IMR-90 (cell line): ENCODE measurements at regions not wholly inside any gene's neighbourhood (a gene's known extent, or its start where the extent isn't known, plus 50 kb on each side); places are given as distances from the start of the nearest gene placed in this dataset.

ENCODE experiments used
- ATAC-seq: fragments of 200-7000 bp; cut with Tn5 transposase; 2 replicates; pipeline ENCODE4 v1.9.1; 2020; ENCODE audit warnings: low read depth, mild to moderate bottlenecking, moderate library complexity
- BruUV-seq: library from RNA; stranded (reverse); fragments of 400-500 nt; replicated peaks from 2 replicates; lab custom pipeline; 2021; lab: Mats Ljungman, UMichigan
- CTCF ChIA-PET: fragments of 300-600 bp; formaldehyde crosslinking; extraction: SDS; loops from one replicate; lab custom pipeline; 2021; ENCODE audit warnings: antibody characterized with exemption; lab: Yijun Ruan, JAX
- POLR2A ChIA-PET: fragments of 300-600 bp; sonication (Branson Sonifier 250); formaldehyde crosslinking; loops from one replicate; lab custom pipeline; 2022; ENCODE audit warnings: antibody characterized with exemption; ENCODE audit not compliant: unreplicated experiment; lab: Charles Lee
- DNase-seq: peaks from one replicate; pipeline ENCODE4 v3.0.0; 2013
- H2AFZ ChIP-seq: replicated peaks from 2 replicates; pipeline ENCODE3; 2013; ENCODE audit warnings: low read length, mild to moderate bottlenecking; ENCODE audit not compliant: poor library complexity
- H2AK5ac ChIP-seq: 2 replicates; pipeline ENCODE4 v1.6.1; 2013; ENCODE audit warnings: low read depth, low read length, inconsistent platforms
- H2AK9ac ChIP-seq: replicated peaks from 2 replicates; pipeline ENCODE3; 2013; ENCODE audit warnings: mild to moderate bottlenecking, low read depth, low read length, moderate library complexity; ENCODE audit not compliant: poor library complexity
- H2BK120ac ChIP-seq: 2 replicates; pipeline ENCODE4 v1.6.1; 2013; ENCODE audit warnings: low read depth, low read length, inconsistent platforms
- H2BK15ac ChIP-seq: 3 replicates; pipeline ENCODE4 v1.6.1; 2013; ENCODE audit warnings: low read depth, low read length, inconsistent platforms
- H2BK20ac ChIP-seq: 2 replicates; pipeline ENCODE4 v1.6.1; 2013; ENCODE audit warnings: low read depth, mild to moderate bottlenecking, inconsistent platforms, low read length, moderate library complexity
- H2BK5ac ChIP-seq: 2 replicates; pipeline ENCODE4 v1.6.1; 2013; ENCODE audit warnings: mild to moderate bottlenecking, low read depth, low read length, inconsistent platforms; ENCODE audit not compliant: poor library complexity, severe bottlenecking
- H3K14ac ChIP-seq: replicated peaks from 2 replicates; pipeline ENCODE4 v1.6.1; 2013; ENCODE audit warnings: low read depth, low read length, inconsistent platforms
- H3K18ac ChIP-seq: 2 replicates; pipeline ENCODE4 v1.6.1; 2013; ENCODE audit warnings: low read depth, low read length, control low read depth
- H3K23ac ChIP-seq: 2 replicates; pipeline ENCODE4 v1.6.1; 2013; ENCODE audit warnings: low read depth, low read length, inconsistent platforms
- H3K27ac ChIP-seq: 2 replicates; pipeline ENCODE4 v1.5.1; 2013; ENCODE audit warnings: mild to moderate bottlenecking, control low read depth, low read length; ENCODE audit not compliant: insufficient read depth
- H3K27me3 ChIP-seq: 2 replicates; pipeline ENCODE4 v1.6.1; 2013; ENCODE audit warnings: low read length; ENCODE audit not compliant: control insufficient read depth, insufficient read depth
- H3K36me3 ChIP-seq: 2 replicates; pipeline ENCODE4 v1.6.1; 2013; ENCODE audit warnings: low read length, mixed read lengths; ENCODE audit not compliant: control insufficient read depth, insufficient read depth
- H3K4ac ChIP-seq: 2 replicates; pipeline ENCODE4 v1.6.1; 2013; ENCODE audit warnings: low read depth, low read length, inconsistent platforms
- H3K4me1 ChIP-seq: 2 replicates; pipeline ENCODE4 v1.6.1; 2013; ENCODE audit warnings: low read length, mixed read lengths; ENCODE audit not compliant: control insufficient read depth, insufficient read depth
- H3K4me2 ChIP-seq: 2 replicates; pipeline ENCODE4 v1.6.1; 2013; ENCODE audit warnings: low read depth, mild to moderate bottlenecking, control low read depth, low read length, moderate library complexity
- H3K4me3 ChIP-seq: 2 replicates; pipeline ENCODE4 v1.5.1; 2013; ENCODE audit warnings: low read depth, mild to moderate bottlenecking, control low read depth, low read length, moderate library complexity; ENCODE audit not compliant: insufficient read depth
- H3K56ac ChIP-seq: 2 replicates; pipeline ENCODE4 v1.6.1; 2013; ENCODE audit warnings: low read length, inconsistent platforms; ENCODE audit not compliant: insufficient read depth; ENCODE audit errors: extremely low read depth
- H3K79me1 ChIP-seq, 2 experiments: 2 replicates each; pipeline ENCODE4 v1.6.1; 2013; ENCODE audit warnings: low read length in 2 of 2, inconsistent platforms in 1 of 2, low read depth in 1 of 2
- H3K9ac ChIP-seq: 2 replicates; pipeline ENCODE4 v1.6.1; 2013; ENCODE audit warnings: low read depth, low read length, control low read depth
- H3K9me1 ChIP-seq: 2 replicates; pipeline ENCODE4 v1.6.1; 2013; ENCODE audit warnings: low read length, inconsistent platforms; ENCODE audit not compliant: insufficient read depth
- H3K9me3 ChIP-seq: 2 replicates; pipeline ENCODE4 v1.6.1; 2013; ENCODE audit warnings: low read length; ENCODE audit not compliant: control insufficient read depth, insufficient read depth
- H4K20me1 ChIP-seq: 2 replicates; pipeline ENCODE4 v1.6.1; 2013; ENCODE audit warnings: low read length, inconsistent platforms; ENCODE audit not compliant: insufficient read depth
- H4K5ac ChIP-seq: 2 replicates; pipeline ENCODE4 v1.6.1; 2013; ENCODE audit warnings: mild to moderate bottlenecking, low read depth, low read length, control low read depth
- H4K8ac ChIP-seq, 2 experiments: 2 replicates each; pipeline ENCODE4 v1.6.1; 2013; ENCODE audit warnings: low read depth in 2 of 2, low read length in 2 of 2, control low read depth in 1 of 2, inconsistent platforms in 1 of 2
- H4K91ac ChIP-seq: 2 replicates; pipeline ENCODE4 v1.6.1; 2013; ENCODE audit warnings: low read depth, low read length, inconsistent platforms; ENCODE audit not compliant: insufficient read depth
- BHLHE40 ChIP-seq: fragments of 150-350 bp; IDR thresholded peaks from 2 replicates; pipeline ENCODE4 v1.6.1; 2016; ENCODE audit warnings: mild to moderate bottlenecking, low read depth, low read length
- CEBPB ChIP-seq: IDR thresholded peaks from 2 replicates; pipeline ENCODE4 v1.6.1; 2012; ENCODE audit warnings: low read depth, low read length, improper control_type of control experiment
- FOS ChIP-seq: fragments of 150-350 bp; IDR thresholded peaks from 2 replicates; pipeline ENCODE4 v1.6.1; 2016; ENCODE audit warnings: low read depth, low read length
- MAFK ChIP-seq: IDR thresholded peaks from 2 replicates; pipeline ENCODE4 v1.6.1; 2012; ENCODE audit warnings: low read depth, low read length, improper control_type of control experiment
- MAZ ChIP-seq: IDR thresholded peaks from 2 replicates; pipeline ENCODE4 v1.6.1; 2012; ENCODE audit warnings: low read depth, mild to moderate bottlenecking, low read length, improper control_type of control experiment, moderate library complexity, borderline replicate concordance
- MXI1 ChIP-seq: IDR thresholded peaks from 2 replicates; pipeline ENCODE4 v1.6.1; 2012; ENCODE audit warnings: low read depth, mild to moderate bottlenecking, low read length, moderate library complexity, borderline replicate concordance
- POLR2A ChIP-seq: IDR thresholded peaks from 2 replicates; pipeline ENCODE4 v1.6.1; 2012; ENCODE audit warnings: mild to moderate bottlenecking, low read depth, low read length
- RAD21 ChIP-seq: IDR thresholded peaks from 2 replicates; pipeline ENCODE4 v1.6.1; 2012; ENCODE audit warnings: low read length, improper control_type of control experiment
- RCOR1 ChIP-seq: IDR thresholded peaks from 2 replicates; pipeline ENCODE4 v1.6.1; 2012; ENCODE audit warnings: mild to moderate bottlenecking, low read length, improper control_type of control experiment; ENCODE audit not compliant: insufficient replicate concordance
- RFX5 ChIP-seq: IDR thresholded peaks from 2 replicates; pipeline ENCODE4 v1.8.0; 2012; ENCODE audit warnings: low read depth, mild to moderate bottlenecking, low read length, moderate library complexity
- SMC3 ChIP-seq: fragments of 150-350 bp; IDR thresholded peaks from 2 replicates; pipeline ENCODE4 v1.6.1; 2016; ENCODE audit warnings: low read depth, mild to moderate bottlenecking, antibody characterized with exemption, low read length, moderate library complexity
- WGBS, 2 experiments: methylation state at CpG; one replicate each; pipeline versions ENCODE4 v1.1.5 to v1.1.7; 2013; ENCODE audit warnings: missing lambda C conversion rate in 2 of 2; ENCODE audit not compliant: insufficient read length in 1 of 2; ENCODE audit errors: extremely low coverage in 2 of 2; 5-methylcytosine and 5-hydroxymethylcytosine counted together
- dilution Hi-C: fragments of 300-500 bp; cut with HindIII; formaldehyde crosslinking; loops from one replicate; pipeline ENCODE4 v1.14.3; 2018; ENCODE audit warnings: low sequenced_read_pairs; ENCODE audit not compliant: unreplicated experiment
- in situ Hi-C: fragments of 300-500 bp; cut with MboI; formaldehyde crosslinking; loops from 3 replicates; pipeline ENCODE4 v1.14.3; 2019; ENCODE audit warnings: low sequenced_read_pairs, inconsistent platforms, mixed read lengths
- intact Hi-C: fragments of 100-400 bp; cut with micrococcal nuclease; formaldehyde crosslinking; loops from 2 replicates; pipeline ENCODE4 v1.10.0; 2022
- TF ChIP-seq, protein P1 (sequence below): conservative IDR thresholded peaks from 2 replicates; pipeline ENCODE4 v1.5.1; 2012; ENCODE audit warnings: mild to moderate bottlenecking, low read depth, low read length, improper control_type of control experiment
- TF ChIP-seq, protein P2 (sequence below): fragments of 150-350 bp; IDR thresholded peaks from 2 replicates; pipeline ENCODE4 v1.6.1; 2016; ENCODE audit warnings: low read depth, mild to moderate bottlenecking, low read length, moderate library complexity, borderline replicate concordance
- TF ChIP-seq, protein P3 (sequence below): fragments of 150-350 bp; IDR thresholded peaks from 2 replicates; pipeline ENCODE4 v1.6.1; 2017; ENCODE audit warnings: mild to moderate bottlenecking, antibody characterized with exemption, low read length, low read depth

DNA sequence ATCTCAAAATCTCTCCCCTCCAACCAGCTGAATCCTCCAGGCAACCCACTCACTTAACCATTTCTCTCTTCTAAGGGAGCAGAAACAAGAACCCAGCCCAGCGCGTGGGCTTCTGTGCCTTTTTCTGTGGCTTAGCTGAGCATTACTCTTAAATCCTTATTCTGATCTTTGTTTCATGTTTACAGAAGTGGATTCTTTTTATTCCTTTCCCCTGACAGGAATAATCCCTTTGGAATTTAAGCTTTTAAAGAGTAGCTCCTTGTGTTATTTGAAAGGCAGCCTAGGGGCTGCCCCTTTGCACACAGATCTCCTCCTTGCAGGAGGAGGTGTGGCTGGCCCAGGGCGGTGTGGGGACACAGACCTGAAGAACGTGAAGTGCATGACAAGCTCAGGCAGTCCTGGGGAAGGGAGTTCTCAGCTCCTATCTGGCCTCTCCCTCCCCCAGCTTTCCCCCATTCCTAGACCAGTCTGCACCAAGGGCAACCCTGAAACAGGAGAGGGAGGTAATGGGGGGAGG, 77.1 kb upstream of the UBE2E1 start:
- no peak overlapping the region for H3K4me3 ChIP-seq
- DNase-seq (peak; percentile 72), ATAC-seq (peak; percentile 93)
- H3K9me1 ChIP-seq: peaks cover 12% of the 10 kb centered on the region; the same call in 1 of the 2 replicates
- TF ChIP-seq, protein P1, sequence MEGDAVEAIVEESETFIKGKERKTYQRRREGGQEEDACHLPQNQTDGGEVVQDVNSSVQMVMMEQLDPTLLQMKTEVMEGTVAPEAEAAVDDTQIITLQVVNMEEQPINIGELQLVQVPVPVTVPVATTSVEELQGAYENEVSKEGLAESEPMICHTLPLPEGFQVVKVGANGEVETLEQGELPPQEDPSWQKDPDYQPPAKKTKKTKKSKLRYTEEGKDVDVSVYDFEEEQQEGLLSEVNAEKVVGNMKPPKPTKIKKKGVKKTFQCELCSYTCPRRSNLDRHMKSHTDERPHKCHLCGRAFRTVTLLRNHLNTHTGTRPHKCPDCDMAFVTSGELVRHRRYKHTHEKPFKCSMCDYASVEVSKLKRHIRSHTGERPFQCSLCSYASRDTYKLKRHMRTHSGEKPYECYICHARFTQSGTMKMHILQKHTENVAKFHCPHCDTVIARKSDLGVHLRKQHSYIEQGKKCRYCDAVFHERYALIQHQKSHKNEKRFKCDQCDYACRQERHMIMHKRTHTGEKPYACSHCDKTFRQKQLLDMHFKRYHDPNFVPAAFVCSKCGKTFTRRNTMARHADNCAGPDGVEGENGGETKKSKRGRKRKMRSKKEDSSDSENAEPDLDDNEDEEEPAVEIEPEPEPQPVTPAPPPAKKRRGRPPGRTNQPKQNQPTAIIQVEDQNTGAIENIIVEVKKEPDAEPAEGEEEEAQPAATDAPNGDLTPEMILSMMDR: no peak
- no peak for TF ChIP-seq MAZ
- no peak; the same call in 1 of the 2 replicates for TF ChIP-seq RAD21
- no peak for TF ChIP-seq CEBPB
- no peak for TF ChIP-seq RCOR1
- TF ChIP-seq SMC3: no peak
- TF ChIP-seq, protein P2, sequence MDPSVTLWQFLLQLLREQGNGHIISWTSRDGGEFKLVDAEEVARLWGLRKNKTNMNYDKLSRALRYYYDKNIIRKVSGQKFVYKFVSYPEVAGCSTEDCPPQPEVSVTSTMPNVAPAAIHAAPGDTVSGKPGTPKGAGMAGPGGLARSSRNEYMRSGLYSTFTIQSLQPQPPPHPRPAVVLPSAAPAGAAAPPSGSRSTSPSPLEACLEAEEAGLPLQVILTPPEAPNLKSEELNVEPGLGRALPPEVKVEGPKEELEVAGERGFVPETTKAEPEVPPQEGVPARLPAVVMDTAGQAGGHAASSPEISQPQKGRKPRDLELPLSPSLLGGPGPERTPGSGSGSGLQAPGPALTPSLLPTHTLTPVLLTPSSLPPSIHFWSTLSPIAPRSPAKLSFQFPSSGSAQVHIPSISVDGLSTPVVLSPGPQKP: no peak
- TF ChIP-seq RFX5: no peak
- TF ChIP-seq, protein P3, sequence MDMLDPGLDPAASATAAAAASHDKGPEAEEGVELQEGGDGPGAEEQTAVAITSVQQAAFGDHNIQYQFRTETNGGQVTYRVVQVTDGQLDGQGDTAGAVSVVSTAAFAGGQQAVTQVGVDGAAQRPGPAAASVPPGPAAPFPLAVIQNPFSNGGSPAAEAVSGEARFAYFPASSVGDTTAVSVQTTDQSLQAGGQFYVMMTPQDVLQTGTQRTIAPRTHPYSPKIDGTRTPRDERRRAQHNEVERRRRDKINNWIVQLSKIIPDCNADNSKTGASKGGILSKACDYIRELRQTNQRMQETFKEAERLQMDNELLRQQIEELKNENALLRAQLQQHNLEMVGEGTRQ: no peak
- TF ChIP-seq BHLHE40: no peak
- TF ChIP-seq FOS: no peak
- no peak for TF ChIP-seq POLR2A
- TF ChIP-seq MAFK: no peak
- no peak for TF ChIP-seq MXI1
- H3K4ac ChIP-seq: peak overlapping the region; percentile 71
- H2BK20ac ChIP-seq: peak overlapping the region; percentile 91
- intact Hi-C loops: loop anchor here (1.0 to 5.0 kb wide), 2 partner anchors 128 to 526 kb away; partner anchors contain the start of gene UBE2E2
- H2BK5ac ChIP-seq: peak overlapping the region; percentile 46
- H4K8ac ChIP-seq: peak overlapping the region; percentile 53 to 59
- H2BK15ac ChIP-seq: peak overlapping the region; percentile 70; the same call in 1 of the 3 replicates
- peak overlapping the region; percentile 58 for H3K23ac ChIP-seq
- peaks cover 13% of the 10 kb centered on the region for H3K4me1 ChIP-seq
- H2AFZ ChIP-seq: peak overlapping the region; percentile 35
- in situ Hi-C loops: no loop called here
- H3K9ac ChIP-seq: peak overlapping the region; percentile 9; the same call in 1 of the 2 replicates
- H4K20me1 ChIP-seq: peaks cover 7% of the 10 kb centered on the region
- peak overlapping the region; percentile 87 for H2BK120ac ChIP-seq
- WGBS, 2 experiments: no CpG with 5 or more reads among the region's 4 CpGs
- dilution Hi-C loops: no loop called here
- H3K56ac ChIP-seq: peak overlapping the region; percentile 54; the same call in 1 of the 2 replicates
- H3K27me3 ChIP-seq: peaks cover 2% of the 10 kb centered on the region
- peak overlapping the region; percentile 73 for H3K18ac ChIP-seq
- peak overlapping the region; percentile 93 for H2AK5ac ChIP-seq
- H2AK9ac ChIP-seq: peak overlapping the region; percentile 66
- H3K14ac ChIP-seq: peak overlapping the region; percentile 61; the same call in 1 of the 2 replicates
- BruUV-seq: no TSS peak
- H3K9me3 ChIP-seq: no peaks in the 10 kb centered on the region
- peak overlapping the region; percentile 59 for H3K27ac ChIP-seq
- no peaks in the 10 kb centered on the region for H3K36me3 ChIP-seq
- H3K79me1 ChIP-seq: no peaks in the 10 kb centered on the region
- POLR2A ChIA-PET: no interaction called here
- H4K5ac ChIP-seq: peak overlapping the region; percentile 39
- H3K4me2 ChIP-seq: peak overlapping the region; percentile 78
- CTCF ChIA-PET: no interaction called here
- H4K91ac ChIP-seq: peak overlapping the region; percentile 64
